ENCODE measurements at regions not wholly inside any gene's neighbourhood (a gene's known extent, or its start where the extent isn't known, plus 50 kb on each side); places are given as distances from the start of the nearest gene placed in this dataset.

DNA sequence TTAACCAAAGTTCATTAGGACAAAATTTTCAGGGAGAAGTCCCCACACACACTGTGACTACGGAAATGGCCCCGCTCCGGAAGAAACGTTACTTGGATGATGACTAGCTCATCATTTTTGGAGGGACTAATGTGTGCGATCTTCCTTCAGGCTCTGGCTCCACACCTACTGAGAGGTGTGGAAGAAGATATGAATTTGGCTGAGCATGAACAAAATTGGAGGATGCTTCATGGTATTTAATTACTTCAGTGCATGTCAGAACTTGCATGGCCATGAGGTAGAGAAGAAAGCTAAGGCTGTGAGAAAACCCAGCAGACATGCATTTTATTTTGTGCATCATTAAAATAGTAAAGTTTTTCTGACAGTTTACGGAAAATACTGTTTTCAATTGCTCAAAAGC lies 202.1 kb upstream of the TLE4 start:
- DNase-seq: no peak

DNA sequence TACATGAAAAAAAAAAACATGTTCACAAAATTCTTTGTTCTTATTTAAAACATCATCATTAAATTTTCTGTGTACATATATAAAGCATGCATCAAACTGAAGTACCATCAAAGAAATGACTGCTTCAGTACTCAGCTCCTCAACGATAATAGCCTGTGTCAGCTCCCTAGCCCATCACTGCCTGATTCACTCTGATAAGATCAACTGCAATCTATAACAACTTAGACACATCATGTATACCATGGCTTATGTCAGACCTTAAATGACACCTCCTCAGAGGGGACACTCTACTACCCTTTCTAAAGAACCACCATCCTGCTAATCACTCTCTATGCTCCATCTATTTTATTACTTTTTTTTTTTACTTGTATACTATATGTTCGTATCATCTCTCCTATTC lies 200.5 kb upstream of the TLE4 start:
- DNase-seq: no peak

DNA sequence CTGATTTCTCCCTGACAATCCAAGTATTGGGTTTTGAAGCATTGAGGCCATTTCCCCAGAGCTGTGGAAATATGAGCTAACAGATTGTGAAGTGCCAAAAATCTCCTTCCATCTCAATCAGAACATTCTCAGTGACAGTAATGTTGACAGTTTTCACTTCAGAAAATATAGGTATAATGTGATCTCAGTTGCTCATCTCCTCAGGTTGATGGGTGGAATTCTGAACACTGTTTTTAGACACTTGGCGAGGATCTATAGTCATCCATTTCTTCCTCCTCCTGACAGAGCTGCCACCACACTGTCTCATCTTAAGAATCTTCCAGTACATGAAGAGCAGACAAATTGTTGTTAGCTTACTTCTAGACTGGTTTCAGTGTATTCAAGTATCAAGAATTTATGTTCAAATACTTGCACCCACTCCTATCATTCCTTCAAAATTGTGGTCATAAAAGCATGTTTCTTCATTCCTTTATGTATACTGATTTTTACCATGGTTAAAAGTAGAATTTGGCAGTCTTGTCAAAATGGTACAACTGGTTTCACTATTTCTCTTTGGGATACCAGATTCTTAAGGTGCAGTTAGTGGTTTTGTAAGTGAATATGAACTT lies 199.7 kb upstream of the TLE4 start:
- no peak for DNase-seq

DNA sequence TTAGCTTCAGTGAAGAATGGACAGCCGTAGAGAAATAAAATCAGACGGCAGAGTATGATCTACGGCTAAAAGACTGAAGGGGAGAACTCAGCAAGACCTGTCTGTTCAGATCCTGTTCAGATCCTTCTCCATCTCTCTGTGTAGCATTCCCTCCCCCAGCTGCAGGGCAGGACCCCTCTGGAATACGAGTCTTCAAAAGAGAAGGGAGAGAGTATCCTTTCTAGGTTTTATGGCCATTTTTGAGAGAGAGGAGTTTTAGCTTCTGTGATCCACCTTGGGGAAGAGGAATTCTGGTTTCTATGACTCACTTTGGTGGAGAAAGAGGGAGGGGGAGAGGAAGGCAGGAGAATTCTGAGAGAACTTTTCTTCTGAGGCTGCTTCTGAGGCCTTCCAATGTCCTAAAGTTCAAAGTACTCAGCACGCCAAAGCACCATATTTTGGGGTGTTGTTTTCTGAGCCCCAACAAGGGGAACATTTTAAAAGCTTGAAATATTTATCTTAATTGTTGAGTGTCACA lies 194.4 kb upstream of the TLE4 start:
- DNase-seq: no peak

DNA sequence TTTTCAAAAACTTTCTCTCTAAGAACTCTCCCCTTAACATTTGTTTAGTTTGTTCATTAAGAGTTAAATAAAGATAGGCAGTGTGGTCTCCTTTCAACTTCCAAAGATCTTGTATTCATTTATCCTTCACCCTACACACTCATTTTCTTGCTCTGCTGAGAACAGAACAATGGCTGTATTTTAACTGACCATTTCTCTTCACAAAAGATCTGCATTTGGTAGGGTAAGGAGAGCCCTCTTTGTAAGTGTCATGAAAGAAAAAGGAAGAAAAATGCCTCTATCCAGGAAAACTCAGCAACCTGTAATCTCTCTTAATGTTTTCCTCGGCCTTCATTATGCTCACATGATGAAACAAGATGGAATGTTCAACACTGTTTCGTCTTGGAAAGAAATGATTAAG lies 193.7 kb upstream of the TLE4 start:
- DNase-seq: no peak

DNA sequence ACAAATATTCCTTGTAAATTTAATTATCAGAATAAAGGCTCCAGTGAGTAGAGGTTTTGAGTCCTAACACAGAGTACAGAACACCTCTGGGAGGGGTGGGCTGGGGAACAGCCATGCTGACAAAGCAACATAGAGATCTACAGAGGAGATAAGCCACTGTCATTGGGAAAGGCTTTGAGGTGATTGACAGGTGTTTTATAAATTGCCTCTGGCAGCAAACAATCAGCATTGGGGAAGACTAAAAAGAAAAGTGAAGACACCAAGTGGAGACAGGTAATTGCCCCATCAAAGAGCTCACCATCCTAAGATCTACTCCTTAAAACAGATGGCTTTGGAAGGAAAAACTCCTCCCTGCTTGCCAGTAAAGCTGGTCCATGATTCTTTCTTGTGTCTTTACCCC lies 189.7 kb upstream of the TLE4 start:
- no peak for DNase-seq

DNA sequence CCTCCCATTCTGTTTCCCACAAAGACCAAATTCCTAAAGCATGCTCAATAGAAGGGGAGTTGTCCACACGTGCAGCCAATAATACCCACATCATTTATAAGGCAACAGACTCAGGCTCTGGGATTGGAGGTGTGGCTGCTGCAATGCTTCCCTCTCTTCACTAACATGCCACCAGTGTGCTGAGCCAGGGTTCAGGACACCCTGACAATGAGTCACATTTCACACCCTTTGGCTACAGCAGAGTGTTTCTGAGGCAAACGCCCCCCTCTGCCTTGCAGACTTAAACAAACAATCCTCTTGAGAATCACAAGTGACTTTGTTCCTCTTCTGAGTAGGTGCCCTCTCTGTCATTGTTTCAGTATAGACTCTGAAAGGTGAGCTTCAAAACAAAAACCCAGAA lies 189.3 kb upstream of the TLE4 start:
- no peak for DNase-seq

DNA sequence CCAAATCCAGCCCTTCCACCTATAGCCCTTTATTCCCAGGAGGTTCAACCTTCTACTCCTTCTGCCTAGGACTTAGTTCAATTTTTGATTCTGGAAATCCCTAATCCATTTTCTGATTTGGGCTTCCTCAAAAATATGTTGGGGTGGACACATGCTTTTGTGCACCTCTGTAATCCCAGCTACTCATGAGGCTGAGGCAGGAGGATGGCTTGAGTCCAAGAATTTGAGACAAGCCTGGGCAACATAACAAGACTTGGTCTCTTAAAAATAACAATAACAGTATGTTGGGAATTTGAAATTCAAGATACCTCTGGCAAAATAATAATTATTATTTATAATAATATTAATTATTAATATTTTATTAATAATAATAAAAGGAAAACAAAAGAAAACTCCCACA lies 188.7 kb upstream of the TLE4 start:
- no peak for DNase-seq

DNA sequence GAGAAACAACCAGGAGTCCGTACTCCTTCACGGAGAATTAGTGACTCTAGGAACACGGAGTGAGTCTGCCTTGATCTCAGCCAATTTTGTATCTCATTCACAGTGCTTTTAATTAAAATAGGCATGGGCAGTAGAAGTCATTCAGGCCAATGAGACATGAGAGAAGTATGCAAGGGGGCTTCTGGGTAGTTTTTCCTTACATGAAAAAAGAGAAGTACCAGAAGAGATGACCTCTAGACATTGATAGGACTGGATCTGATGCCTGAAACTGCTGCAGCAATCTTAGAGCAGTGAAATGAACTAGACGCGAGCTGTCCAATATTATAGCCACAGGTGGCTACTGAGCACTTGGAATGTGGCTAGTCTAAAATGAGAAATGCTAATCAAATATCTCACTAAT lies 187.7 kb upstream of the TLE4 start:
- DNase-seq: no peak

DNA sequence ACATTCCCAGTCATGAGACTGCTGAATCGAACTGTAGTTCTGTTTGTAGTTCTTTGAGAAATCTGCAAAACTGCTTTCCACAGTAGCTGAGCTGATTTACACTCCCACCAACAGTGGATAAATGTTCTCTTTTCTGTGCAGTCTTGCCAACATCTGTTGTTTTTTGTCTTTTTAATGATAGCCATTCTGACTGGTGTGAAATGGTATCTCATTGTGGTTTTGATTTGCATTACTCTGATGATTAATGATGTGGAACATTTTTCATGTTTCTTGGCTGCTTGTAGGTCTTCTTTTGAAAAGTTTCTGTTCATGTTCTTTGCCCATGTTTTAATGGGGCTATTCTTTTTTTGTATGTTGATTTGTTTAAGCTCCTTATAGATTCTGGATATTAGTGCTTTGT lies 187.3 kb upstream of the TLE4 start:
- no peak for DNase-seq

DNA sequence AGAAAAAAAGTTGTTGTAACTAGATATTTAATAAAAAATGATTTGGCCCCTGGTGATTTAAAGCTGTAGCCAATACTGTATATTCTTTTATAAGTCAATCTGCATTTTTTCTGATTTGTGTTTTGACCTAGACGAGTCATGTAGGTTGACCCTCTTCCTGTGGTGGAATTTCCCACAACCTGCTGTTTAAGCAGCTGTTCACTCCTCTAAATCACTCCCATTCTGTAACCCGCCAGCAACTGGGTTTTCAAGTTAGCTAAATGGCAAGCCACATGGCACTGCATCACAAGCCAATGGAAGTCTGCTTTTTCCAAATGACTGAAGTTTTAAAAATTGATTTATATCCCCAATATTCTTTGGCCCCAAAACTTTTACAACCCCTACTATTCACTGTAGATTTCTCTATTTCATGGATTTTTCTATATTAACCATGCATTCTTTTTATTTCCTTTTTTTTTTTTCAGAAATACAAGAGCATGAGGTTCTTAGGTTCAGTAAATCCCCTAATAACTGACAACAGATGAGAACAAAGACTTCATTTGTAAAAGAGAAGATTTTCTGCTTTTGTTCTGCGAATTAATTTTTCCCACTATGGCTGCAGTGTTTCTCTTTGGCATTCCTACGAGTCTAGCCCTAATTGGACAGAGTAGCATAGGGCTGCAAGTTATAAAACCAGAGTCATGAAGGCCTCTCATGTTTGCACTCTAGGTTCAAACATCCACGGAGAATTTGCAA lies 184.5 kb upstream of the TLE4 start:
- no peak for DNase-seq

DNA sequence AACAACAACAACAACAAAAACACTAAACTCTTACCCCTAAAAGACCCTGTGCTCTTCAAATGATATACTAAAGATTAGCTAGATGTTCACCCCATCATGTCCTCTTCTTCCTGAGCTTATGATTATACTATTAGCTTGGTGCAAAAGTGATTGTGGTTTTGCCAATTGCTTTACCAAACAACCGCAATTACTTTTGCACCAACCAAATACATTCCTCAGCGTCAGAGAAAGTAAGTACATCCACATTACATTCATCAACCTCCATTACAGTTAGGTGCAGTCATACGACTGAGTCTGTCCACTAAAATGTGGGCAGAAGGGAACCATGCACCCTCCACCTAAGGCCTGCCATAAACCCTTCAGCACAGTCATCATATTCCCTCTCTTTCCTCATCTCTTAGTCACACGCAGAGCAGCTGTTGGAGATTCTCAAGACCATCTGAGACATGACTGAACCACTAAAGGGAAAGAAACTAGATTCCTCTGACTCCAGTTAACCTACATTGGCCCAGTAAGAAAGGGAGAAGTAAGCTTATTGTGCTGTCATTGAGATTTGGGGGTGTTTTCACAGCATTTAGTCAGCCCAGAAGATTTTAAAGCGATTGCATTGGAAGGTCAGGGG lies 181.6 kb upstream of the TLE4 start:
- DNase-seq: no peak

DNA sequence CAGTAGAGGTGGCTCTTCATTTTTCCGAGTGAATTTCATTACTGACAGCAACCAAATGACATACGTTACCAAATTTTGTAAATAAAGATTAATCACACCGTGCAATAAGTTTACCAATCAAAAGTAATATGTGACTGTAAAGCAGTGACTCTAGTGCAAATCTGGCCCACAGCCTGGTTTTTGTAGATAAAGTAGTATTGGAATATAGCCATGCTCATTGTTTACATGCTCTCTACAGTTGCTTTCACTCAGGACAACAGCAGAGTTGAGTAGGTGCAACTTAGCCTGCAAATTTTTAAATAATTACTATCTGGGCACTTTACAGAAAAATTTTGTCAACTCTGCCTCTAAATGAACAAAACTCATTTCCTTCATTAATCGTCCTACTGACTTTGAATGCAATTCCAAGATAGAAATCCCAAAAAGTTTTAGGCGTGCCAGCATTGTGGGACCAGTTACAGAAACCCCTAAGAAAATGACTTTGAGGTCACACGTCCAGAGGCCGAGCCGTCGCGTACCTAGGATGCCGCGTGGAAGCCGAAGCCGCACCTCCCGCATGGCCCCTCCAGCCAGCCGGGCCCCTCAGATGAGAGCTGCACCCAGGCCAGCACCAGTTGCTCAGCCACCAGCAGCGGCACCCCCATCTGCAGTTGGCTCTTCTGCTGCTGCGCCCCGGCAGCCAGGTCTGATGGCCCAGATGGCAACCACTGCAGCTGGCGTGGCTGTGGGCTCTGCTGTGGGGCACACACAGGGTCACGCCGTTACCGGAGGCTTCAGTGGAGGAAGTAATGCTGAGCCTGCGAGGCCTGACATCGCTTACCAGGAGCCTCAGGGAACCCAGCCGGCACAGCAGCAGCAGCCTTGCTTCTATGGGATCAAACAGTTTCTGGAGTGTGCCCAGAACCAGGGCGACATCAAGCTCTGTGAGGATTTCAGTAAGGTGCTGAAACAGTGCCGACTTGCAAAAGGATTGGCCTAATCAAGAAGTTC lies 180.7 kb upstream of the TLE4 start:
- DNase-seq: no peak

DNA sequence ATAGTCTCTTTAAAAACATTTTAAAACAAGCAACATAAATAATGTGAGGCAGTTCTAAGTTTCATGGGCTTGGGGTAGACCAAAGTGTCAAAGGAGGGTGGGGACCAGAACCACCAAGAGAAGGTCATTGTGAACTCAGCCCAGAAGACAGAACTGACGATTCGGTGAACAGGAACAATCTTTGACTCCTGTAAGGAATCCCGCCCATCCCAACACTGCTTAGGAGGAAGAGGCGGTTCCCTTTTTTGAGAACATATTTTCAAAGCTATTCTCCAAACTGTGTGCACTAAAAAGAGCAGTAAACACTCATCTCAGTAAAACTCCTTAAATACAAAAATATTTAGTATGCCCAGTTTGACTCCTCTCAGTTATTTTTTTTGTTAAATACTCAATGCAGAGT lies 176.5 kb upstream of the TLE4 start:
- no peak for DNase-seq

DNA sequence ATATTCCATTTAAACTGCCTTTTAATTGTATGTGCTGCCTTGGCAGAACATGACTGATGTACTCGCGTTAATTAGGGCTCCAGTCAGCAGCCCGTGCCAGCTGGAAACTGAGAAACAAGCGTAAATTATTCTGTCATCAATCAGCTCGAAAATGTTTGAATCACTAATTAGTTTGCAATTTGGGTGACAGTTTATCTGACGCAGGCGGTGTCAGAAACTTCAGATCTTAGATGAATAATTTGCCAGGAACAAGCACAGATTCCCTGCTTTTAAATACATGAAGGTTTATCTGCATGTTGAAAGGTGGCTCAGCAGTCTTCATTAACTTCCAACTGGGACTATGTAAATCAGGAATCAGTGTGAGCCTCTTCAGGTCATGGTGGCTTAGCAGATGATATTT lies 176.0 kb upstream of the TLE4 start:
- peak in 18 of 58 donors; percentile 0 to 50 (median 11) for DNase-seq

DNA sequence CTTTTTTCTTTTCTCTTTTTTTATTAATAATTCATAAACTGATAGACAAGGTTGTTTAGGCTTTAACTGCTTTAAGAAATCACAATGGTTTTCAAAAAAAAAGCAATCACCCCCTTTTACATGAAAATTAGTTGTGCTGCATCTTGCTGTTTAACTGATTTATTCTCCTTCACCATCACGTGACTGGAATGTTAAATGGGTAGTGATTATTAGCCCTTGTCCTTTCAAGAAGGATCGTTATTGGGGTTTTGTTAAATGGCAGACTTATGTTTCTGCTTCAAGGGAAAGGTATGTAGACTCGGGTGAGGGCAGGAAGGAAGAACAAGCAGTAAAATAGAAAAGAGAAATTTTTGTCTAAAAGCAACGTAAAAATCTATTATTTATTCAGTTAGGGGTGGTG lies 175.6 kb upstream of the TLE4 start:
- DNase-seq: no peak

DNA sequence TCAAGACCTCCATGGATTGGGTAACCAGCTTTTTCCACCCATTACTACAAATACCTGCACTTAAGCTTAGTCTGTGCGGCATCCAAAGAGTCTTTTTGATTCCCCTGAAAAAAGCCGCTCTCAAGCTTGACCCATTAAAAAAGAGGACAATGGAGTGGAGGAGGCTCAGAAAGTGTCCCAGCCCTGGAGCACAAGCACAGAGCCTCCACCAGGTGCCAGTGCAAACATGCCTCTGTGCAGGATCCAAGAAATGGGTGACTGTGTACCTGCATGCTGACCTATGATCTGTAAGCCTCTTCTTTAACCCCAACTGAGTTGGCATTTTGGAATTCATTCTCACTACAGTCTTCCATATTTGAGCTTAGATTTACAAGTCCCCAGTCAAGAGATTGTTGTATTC lies 168.3 kb upstream of the TLE4 start:
- no peak for DNase-seq

DNA sequence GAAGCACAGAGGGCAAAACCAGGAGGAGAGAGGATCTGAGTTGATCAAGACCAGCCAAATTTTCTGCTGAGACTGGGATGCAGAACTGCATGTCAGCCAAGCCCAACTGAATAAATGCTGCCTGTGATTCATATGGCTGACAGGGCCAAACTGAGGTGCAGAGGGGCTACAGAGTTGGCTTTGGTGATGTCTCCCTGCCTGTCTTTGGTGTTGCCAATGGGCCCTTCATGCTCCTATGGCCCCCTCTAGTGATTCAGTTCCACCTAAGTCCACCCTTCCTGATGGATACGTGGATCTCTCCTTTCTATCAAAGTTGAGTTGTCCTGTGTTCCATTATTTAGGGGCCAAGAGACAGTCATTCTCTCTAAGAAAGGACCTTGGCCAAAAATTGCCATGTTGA lies 163.6 kb upstream of the TLE4 start:
- DNase-seq: no peak

DNA sequence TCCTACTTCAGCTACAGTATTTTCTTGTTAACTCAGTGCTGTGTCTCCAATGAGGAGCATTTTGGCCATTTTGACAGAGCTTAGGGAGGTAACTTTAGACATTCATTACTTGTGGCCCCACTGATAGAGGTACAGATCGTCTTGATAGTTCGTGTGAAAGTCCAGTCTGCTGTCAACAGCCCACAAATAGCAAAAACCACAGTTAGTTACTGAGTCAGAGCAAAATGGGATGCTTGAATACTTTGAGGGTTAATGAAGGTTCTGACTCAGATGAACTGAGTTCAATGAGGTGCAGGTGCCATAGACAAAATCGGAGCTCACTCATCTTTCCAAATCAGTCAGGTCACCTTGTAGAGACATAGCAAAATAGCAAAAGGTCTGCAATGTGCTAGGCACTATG lies 163.1 kb upstream of the TLE4 start:
- no peak for DNase-seq

DNA sequence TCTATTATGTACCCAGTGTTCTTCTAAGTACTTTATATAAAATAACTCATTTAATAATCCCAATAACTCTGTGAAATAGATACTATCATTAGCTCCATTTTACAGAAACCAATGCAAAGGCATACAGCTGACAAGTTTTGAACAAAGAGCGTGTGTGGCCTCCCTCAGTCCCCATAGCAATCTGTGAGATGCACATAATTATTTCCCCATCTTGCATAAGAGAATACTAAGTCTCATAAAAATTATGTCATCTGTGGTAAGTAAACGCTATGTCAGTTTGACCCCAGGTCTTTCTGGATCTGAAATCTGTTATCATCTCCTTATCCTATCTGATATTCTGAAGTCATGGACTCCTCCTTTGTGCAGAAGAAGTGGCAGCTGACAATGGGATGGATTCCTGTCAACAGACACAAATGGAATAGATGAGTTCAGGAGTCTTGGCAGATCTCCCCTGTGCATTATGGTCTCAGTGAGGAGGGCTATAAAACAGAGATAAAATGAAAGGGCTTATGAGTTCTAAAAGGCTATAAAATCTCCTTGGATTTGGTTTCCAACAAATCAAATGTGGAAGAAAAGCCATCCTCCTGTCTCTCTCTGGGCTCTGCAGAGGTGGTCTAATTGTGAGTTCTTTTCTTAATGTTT lies 162.5 kb upstream of the TLE4 start:
- DNase-seq: no peak

DNA sequence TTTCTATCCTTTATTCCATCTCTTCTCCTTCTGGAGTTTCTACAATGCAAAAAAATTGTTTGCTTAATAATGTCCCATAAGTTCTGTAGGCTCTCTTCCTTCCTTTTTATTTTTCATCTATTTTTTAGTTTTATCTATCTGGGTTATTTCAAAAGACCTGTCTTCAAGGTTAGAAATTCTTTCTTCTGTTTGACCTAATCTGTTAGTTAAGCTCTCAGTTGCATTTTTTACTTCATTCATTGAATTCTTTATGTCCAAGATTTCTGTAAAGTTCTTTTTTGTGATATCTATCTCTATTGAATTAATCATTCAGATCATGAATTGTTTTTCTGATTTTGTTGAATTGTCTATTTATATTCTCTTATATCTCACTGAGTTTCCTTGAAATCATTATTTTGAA lies 145.9 kb upstream of the TLE4 start:
- DNase-seq: no peak

All from anterior cingulate cortex (tissue), 58 donors.